GM23338 (cell line): ENCODE measurements at regions not wholly inside any gene's neighbourhood (a gene's known extent, or its start where the extent isn't known, plus 50 kb on each side); places are given as distances from the start of the nearest gene placed in this dataset.

ENCODE experiments used
- CTCF ChIP-seq, 2 experiments: fragments of 200-600 bp in 1 of 2; sonication (generic) in 1 of 2; conservative IDR thresholded peaks; 2 replicates each; pipeline versions ENCODE4 v1.5.1 to v1.6.1; 2016 to 2017; ENCODE audit warnings: antibody characterized with exemption in 2 of 2, low read depth in 2 of 2, mild to moderate bottlenecking in 2 of 2, moderate library complexity in 1 of 2
- EZH2 ChIP-seq: fragments of 200-600 bp; sonication (generic); IDR thresholded peaks from one replicate; pipeline ENCODE4 v1.8.0; 2017; ENCODE audit warnings: antibody characterized with exemption, mild to moderate bottlenecking, low read depth; ENCODE audit not compliant: unreplicated experiment
- EZH2phosphoT487 ChIP-seq: fragments of 200-600 bp; sonication (generic); IDR thresholded peaks from one replicate; pipeline ENCODE4 v1.8.1; 2018; ENCODE audit warnings: antibody characterized with exemption; ENCODE audit not compliant: unreplicated experiment
- NANOG ChIP-seq: IDR thresholded peaks from 2 replicates; pipeline ENCODE4 v1.6.1; 2016; ENCODE audit warnings: antibody characterized with exemption, borderline replicate concordance
- POLR2AphosphoS5 ChIP-seq: IDR thresholded peaks from 2 replicates; pipeline ENCODE4 v1.6.1; 2016; ENCODE audit warnings: antibody characterized with exemption, low read depth
- REST ChIP-seq: IDR thresholded peaks from one replicate; pipeline ENCODE4 v1.6.1; 2018; ENCODE audit warnings: antibody characterized with exemption; ENCODE audit not compliant: unreplicated experiment

- TF ChIP-seq EZH2 (no peak), CTCF (conservative IDR thresholded peaks at IDR 0.05; ENCODE audit: low read depth in 2 of 2) (no peak), NANOG (no peak), POLR2AphosphoS5 (no peak), REST (no peak), EZH2phosphoT487 (no peak)
Measured at GRCh38 chrX:11889791-11890190, 131.8 kb downstream of the MSL3 start.
